Liver (tissue), 3 donors: ENCODE measurements at regions not wholly inside any gene's neighbourhood (a gene's known extent, or its start where the extent isn't known, plus 50 kb on each side); places are given as distances from the start of the nearest gene placed in this dataset.

ENCODE experiments used
- CTCF ChIP-seq: fragments of 150-350 bp; IDR thresholded peaks from 2 replicates; pipeline ENCODE4 v1.5.1; 2017; ENCODE audit warnings: improper control_type of control experiment, low read depth, low read length; ENCODE audit not compliant: missing input control
- FOXA1 ChIP-seq: IDR thresholded peaks from 2 replicates; pipeline ENCODE4 v1.6.1; 2016; ENCODE audit warnings: antibody characterized with exemption
- MAX ChIP-seq: IDR thresholded peaks from 2 replicates; pipeline ENCODE4 v1.6.1; 2016; ENCODE audit warnings: antibody characterized with exemption
- RAD21 ChIP-seq, 2 donors: IDR thresholded peaks; 2 replicates each; pipeline ENCODE4 v1.6.1; 2016; ENCODE audit warnings: antibody characterized with exemption in 2 of 2, mild to moderate bottlenecking in 2 of 2
- YY1 ChIP-seq: IDR thresholded peaks from 2 replicates; pipeline ENCODE4 v1.6.1; 2016; ENCODE audit warnings: antibody characterized with exemption, mild to moderate bottlenecking
- donor health status: healthy.
- donor health status: healthy.

GRCh38 chr21:41098076-41098475 lies 69.9 kb upstream of the BACE2 start:
- TF ChIP-seq CTCF (no peak), MAX (no peak), RAD21 (IDR thresholded peaks at IDR 0.05) (no peak), FOXA1 (no peak), YY1 (no peak)
